ENCODE measurements at regions not wholly inside any gene's neighbourhood (a gene's known extent, or its start where the extent isn't known, plus 50 kb on each side); places are given as distances from the start of the nearest gene placed in this dataset.

DNA sequence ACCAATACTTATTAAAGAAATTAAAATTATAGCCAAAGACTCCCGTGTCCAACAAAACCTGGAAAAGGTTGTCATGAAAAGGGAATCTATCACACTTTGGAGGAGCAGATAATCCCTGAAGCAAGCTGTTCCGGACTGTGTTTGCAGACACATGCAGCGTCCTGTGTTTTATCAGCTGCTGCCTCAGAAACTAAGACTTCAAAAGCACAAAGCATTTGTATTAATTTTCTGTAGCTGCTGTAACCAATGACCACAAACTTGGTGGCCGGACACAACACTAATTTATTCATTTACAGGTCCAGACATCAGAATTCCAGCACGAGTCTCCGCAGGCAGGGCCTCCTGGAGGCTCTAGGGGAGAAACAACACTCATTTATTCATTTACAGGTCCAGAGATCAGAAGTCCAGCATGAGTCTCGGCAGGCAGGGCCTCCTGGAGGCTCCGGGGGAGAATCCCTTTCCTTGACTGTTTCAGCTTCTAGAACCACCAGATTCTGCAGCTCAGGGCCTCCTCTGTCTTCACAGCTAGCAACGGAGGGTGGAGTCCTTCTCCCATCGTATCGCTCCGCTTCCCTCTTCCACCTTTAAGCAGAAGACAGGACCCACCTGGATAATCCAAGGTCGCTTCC lies 465.3 kb downstream of the BRD1 start:
- no peak for TF ChIP-seq POLR2A (IDR thresholded peaks at IDR 0.05)
- TF ChIP-seq, protein P1, sequence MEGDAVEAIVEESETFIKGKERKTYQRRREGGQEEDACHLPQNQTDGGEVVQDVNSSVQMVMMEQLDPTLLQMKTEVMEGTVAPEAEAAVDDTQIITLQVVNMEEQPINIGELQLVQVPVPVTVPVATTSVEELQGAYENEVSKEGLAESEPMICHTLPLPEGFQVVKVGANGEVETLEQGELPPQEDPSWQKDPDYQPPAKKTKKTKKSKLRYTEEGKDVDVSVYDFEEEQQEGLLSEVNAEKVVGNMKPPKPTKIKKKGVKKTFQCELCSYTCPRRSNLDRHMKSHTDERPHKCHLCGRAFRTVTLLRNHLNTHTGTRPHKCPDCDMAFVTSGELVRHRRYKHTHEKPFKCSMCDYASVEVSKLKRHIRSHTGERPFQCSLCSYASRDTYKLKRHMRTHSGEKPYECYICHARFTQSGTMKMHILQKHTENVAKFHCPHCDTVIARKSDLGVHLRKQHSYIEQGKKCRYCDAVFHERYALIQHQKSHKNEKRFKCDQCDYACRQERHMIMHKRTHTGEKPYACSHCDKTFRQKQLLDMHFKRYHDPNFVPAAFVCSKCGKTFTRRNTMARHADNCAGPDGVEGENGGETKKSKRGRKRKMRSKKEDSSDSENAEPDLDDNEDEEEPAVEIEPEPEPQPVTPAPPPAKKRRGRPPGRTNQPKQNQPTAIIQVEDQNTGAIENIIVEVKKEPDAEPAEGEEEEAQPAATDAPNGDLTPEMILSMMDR (IDR thresholded peaks at IDR 0.05): no peak

Measured in esophagus squamous epithelium (tissue), 4 donors.